ENCODE measurements at regions not wholly inside any gene's neighbourhood (a gene's known extent, or its start where the extent isn't known, plus 50 kb on each side); places are given as distances from the start of the nearest gene placed in this dataset.

DNA sequence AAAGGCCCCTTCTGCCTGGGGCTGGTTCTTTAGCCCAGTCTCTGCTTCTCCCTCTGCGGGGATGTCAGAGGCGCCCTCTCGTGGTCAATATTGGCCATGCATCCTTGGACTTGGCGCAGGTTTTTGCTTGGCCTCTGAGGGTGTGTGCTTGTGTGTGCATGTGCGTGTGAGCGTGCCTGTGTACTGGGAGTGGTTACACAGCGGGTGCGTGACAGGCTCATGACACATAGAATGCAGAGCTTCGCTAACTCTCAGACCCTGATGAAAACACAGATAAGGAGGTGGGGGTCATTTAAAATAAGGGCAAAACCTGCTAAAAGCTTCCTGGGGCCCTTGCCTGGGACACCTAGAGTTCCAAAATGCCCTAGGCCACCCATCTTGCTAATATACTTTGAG, 160.9 kb downstream of the SMAD6 start:
- no peaks in the 10 kb centered on the region for H3K9me3 ChIP-seq
- ATAC-seq (ENCODE audit: low FRiP score in 2 of 2) (peak; percentile 86 to 91), DNase-seq (peak in 1 of 2 donors; percentile 71)
- no peak overlapping the region for H3K4me3 ChIP-seq
- no peak overlapping the region for H3K27ac ChIP-seq
- peaks cover 0 to 20% (median 6%) of the 10 kb centered on the region in 4 donors for H3K4me1 ChIP-seq
- H3K27me3 ChIP-seq, result no peaks in the 10 kb centered on the region
- WGBS, 2 donors, result 2 to 26% methylated on average over 7 to 9 of the region's 9 CpGs
- TF ChIP-seq POLR2A (IDR thresholded peaks at IDR 0.05) (no peak), POLR2AphosphoS5 (IDR thresholded peaks at IDR 0.05) (no peak), EP300 (IDR thresholded peaks at IDR 0.05) (peak in 1 of 4 donors; percentile 41)
- TF ChIP-seq, protein P1, sequence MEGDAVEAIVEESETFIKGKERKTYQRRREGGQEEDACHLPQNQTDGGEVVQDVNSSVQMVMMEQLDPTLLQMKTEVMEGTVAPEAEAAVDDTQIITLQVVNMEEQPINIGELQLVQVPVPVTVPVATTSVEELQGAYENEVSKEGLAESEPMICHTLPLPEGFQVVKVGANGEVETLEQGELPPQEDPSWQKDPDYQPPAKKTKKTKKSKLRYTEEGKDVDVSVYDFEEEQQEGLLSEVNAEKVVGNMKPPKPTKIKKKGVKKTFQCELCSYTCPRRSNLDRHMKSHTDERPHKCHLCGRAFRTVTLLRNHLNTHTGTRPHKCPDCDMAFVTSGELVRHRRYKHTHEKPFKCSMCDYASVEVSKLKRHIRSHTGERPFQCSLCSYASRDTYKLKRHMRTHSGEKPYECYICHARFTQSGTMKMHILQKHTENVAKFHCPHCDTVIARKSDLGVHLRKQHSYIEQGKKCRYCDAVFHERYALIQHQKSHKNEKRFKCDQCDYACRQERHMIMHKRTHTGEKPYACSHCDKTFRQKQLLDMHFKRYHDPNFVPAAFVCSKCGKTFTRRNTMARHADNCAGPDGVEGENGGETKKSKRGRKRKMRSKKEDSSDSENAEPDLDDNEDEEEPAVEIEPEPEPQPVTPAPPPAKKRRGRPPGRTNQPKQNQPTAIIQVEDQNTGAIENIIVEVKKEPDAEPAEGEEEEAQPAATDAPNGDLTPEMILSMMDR (IDR thresholded peaks at IDR 0.05), result peak; percentile 80 to 91 (median 85)
- no peaks in the 10 kb centered on the region for H3K36me3 ChIP-seq

DNA sequence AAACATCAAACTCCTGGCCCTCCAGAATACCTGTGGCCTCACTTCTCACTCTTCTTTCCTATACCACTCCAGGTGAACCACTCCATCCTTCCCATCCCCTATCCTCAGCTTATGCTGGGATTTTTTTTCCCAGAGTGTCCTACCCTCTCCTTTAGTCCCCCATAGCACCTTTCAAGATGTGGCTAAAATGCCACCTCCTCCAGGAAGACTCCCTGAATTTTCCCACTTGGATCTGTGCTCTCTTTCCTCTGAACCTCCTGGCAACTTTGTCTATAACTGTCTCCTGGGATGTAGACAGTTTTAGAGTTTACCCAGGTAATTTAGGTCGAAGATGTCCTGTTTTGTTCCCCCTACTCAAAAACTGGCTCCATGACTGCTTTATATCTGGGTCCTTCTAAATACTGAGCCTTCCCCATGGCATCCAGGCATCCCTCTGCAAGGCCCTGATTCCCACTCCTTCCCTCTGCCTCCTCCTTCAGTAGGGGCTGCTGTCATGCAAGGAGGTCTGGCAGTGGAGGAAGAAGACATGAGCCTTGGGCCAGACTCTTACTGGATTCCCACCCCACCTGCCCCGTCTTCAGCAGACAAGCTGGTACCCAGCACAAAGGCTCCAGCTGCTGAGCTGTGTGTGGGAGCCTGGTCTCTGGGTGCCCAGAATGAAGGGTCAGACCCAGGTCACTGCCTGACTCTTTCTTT, 161.5 kb downstream of the SMAD6 start:
- Histone ChIP-seq H3K36me3 (no peaks in the 10 kb centered on the region), H3K9me3 (no peaks in the 10 kb centered on the region), H3K27me3 (no peaks in the 10 kb centered on the region), H3K4me1 (peaks cover 0 to 20% (median 6%) of the 10 kb centered on the region in 4 donors), H3K27ac (no peak overlapping the region), H3K4me3 (no peak overlapping the region)
- DNase-seq (peak in 1 of 2 donors; percentile 16), ATAC-seq (ENCODE audit: low FRiP score in 2 of 2) (no peak)
- TF ChIP-seq POLR2A (IDR thresholded peaks at IDR 0.05), result no peak
- no peak for TF ChIP-seq POLR2AphosphoS5 (IDR thresholded peaks at IDR 0.05)
- TF ChIP-seq, protein P1 (IDR thresholded peaks at IDR 0.05), result no peak
- TF ChIP-seq EP300 (IDR thresholded peaks at IDR 0.05), result no peak
- WGBS, 2 donors, result 83 to 85% methylated on average over 1 to 2 of the region's 2 CpGs

DNA sequence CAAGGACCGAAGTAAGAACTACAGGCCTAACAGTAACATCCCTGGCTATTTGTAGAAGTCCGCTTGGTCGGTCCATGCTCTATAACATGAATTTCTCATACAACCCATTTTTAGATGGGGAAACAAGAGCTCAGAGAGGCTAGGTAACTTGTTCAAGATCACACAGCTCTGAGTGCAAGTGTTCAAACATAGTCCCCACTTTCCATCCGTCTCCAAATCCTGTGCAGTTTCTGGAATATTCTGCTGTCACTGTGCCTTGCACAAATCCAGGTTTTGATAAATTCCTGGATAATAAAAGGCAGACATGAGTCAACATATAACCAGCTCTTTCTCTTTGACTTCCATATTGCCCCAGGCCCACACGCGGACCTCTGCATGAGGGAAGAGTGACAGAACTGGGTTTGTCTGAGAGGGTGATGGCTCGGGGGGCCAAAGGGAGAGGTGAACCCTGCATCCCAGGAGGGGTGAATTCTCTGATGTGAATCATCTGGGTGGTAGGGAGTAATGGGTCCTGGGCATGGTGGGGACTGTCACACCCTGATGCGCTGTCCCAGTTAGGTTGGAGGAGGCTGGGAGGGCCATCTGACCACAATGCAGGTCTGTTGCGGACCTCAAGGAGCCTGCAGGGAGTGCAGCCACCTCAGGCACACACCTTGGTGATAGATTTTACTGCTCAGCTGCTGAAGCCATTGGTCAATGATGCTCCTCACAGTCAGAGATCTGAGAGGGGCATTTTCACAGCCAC, 162.2 kb downstream of the SMAD6 start:
- DNase-seq (peak in 1 of 2 donors; percentile 17), ATAC-seq (ENCODE audit: low FRiP score in 2 of 2) (no peak)
- Histone ChIP-seq H3K27ac (no peak overlapping the region), H3K9me3 (no peaks in the 10 kb centered on the region), H3K4me3 (no peak overlapping the region), H3K27me3 (no peaks in the 10 kb centered on the region), H3K4me1 (peaks cover 0 to 20% (median 6%) of the 10 kb centered on the region in 4 donors), H3K36me3 (no peaks in the 10 kb centered on the region)
- TF ChIP-seq, protein P1 (IDR thresholded peaks at IDR 0.05), result no peak
- TF ChIP-seq POLR2AphosphoS5 (IDR thresholded peaks at IDR 0.05) (no peak), POLR2A (IDR thresholded peaks at IDR 0.05) (no peak), EP300 (IDR thresholded peaks at IDR 0.05) (no peak)
- 98 to 99% methylated on average over 9 of the region's 9 CpGs for WGBS, 2 donors

DNA sequence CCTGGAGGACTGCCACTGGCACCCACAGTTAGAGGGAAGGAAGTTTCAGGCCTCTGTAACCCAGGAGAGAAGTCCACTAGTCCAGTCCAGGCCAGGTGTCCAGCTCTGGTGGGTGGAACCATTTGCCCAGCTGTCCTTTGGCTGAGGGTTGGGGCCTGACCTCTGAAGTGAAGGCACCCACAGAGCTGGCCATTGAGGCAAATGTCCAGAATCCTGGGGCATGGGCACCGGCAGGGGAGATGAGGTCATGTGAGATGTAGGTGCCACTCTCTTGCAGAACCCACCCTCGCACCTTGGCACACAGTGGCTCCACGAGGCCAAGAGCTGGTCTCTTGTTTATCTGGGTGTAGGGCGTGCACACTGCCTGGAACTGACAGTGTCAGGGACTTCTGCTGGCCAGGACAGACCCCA, 162.8 kb downstream of the SMAD6 start:
- Histone ChIP-seq H3K27me3 (no peaks in the 10 kb centered on the region), H3K9me3 (no peaks in the 10 kb centered on the region), H3K4me3 (no peak overlapping the region), H3K27ac (no peak overlapping the region), H3K36me3 (no peaks in the 10 kb centered on the region), H3K4me1 (peaks cover 0 to 20% (median 6%) of the 10 kb centered on the region in 4 donors)
- DNase-seq (peak in 1 of 2 donors; percentile 15), ATAC-seq (ENCODE audit: low FRiP score in 2 of 2) (no peak)
- TF ChIP-seq POLR2AphosphoS5 (IDR thresholded peaks at IDR 0.05) (no peak), EP300 (IDR thresholded peaks at IDR 0.05) (no peak), POLR2A (IDR thresholded peaks at IDR 0.05) (no peak)
- TF ChIP-seq, protein P1 (IDR thresholded peaks at IDR 0.05), result no peak
- WGBS, 2 donors, result 96% methylated on average over 4 of the region's 4 CpGs; no CpG with 5 or more reads in 1 of the 2 donors

Data from upper lobe of left lung (tissue), 6 donors.